ENCODE measurements at regions not wholly inside any gene's neighbourhood (a gene's known extent, or its start where the extent isn't known, plus 50 kb on each side); places are given as distances from the start of the nearest gene placed in this dataset.

- H3K27ac ChIP-seq (ENCODE audit: low read depth in 2 of 2, low read length in 2 of 2): no peak overlapping the region
- H3K36me3 ChIP-seq (ENCODE audit: control insufficient read depth in 2 of 2, insufficient read depth in 2 of 2, low read length in 2 of 2): no peaks in the 10 kb centered on the region
- no peak overlapping the region for H3K4me3 ChIP-seq (ENCODE audit: low read length in 2 of 2)
- no peak overlapping the region for H3K9ac ChIP-seq (ENCODE audit: low read depth in 1 of 2, low read length in 2 of 2)
- no peaks in the 10 kb centered on the region for H3K9me3 ChIP-seq (ENCODE audit: control insufficient read depth in 2 of 2, low read length in 2 of 2)
- H3K27me3 ChIP-seq (ENCODE audit: control insufficient read depth in 2 of 2, insufficient read depth in 2 of 2, low read length in 2 of 2): no peaks in the 10 kb centered on the region
- H3K4me1 ChIP-seq (ENCODE audit: control insufficient read depth in 2 of 2, insufficient read depth in 2 of 2, low read length in 2 of 2): no peaks in the 10 kb centered on the region
Measured at GRCh38 chr11:95308512-95309035, 77.6 kb upstream of the SESN3 start.

DNA sequence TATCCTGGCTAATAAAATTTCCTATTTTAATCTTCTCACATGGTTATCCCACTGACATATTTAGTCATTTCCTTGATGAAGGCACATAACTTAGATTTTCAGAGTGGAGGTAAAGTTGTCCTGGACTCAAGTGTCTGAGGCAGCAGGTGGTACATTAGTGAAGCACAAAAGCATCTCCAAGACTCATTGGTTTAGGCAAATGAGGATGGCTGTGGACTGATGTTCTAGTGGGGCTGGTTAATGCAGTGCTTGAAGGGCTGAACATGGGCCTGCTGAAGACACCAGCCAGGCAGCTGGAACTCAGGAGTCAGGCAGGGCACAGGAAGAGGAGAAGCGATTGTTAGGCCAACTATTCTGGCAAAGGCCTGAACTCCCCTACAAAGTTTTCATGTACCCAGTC is 76.3 kb upstream of the SESN3 start:
- H3K4me3 ChIP-seq (ENCODE audit: low read length in 2 of 2): no peak overlapping the region
- no peak overlapping the region for H3K27ac ChIP-seq (ENCODE audit: low read depth in 2 of 2, low read length in 2 of 2)
- H3K36me3 ChIP-seq (ENCODE audit: control insufficient read depth in 2 of 2, insufficient read depth in 2 of 2, low read length in 2 of 2): no peaks in the 10 kb centered on the region
- H3K4me1 ChIP-seq (ENCODE audit: control insufficient read depth in 2 of 2, insufficient read depth in 2 of 2, low read length in 2 of 2): no peaks in the 10 kb centered on the region
- H3K9me3 ChIP-seq (ENCODE audit: control insufficient read depth in 2 of 2, low read length in 2 of 2): no peaks in the 10 kb centered on the region
- no peaks in the 10 kb centered on the region for H3K27me3 ChIP-seq (ENCODE audit: control insufficient read depth in 2 of 2, insufficient read depth in 2 of 2, low read length in 2 of 2)
- no peak overlapping the region for H3K9ac ChIP-seq (ENCODE audit: low read depth in 1 of 2, low read length in 2 of 2)

DNA sequence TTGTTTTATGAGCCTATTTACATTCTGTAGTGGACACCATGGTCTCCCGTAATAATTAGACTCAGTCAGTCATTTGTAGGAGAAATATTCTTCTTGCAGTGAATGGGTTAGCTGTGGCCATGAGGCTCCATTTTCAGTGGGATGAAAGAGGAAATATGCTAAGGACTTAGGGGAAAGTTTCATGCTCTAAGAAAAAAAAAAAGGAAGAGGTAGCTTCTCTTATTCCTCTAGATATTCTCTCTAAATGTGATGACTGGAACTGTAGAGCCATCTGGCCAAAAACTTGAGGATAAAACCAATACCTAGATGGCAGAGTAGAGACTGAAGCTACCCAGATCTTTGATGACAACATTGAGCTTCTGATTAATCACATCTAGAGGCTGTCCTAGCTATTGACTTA is 75.8 kb upstream of the SESN3 start:
- Histone ChIP-seq H3K9ac (ENCODE audit: low read depth in 1 of 2, low read length in 2 of 2) (no peak overlapping the region), H3K9me3 (ENCODE audit: control insufficient read depth in 2 of 2, low read length in 2 of 2) (no peaks in the 10 kb centered on the region), H3K4me1 (ENCODE audit: control insufficient read depth in 2 of 2, insufficient read depth in 2 of 2, low read length in 2 of 2) (no peaks in the 10 kb centered on the region), H3K36me3 (ENCODE audit: control insufficient read depth in 2 of 2, insufficient read depth in 2 of 2, low read length in 2 of 2) (no peaks in the 10 kb centered on the region), H3K27me3 (ENCODE audit: control insufficient read depth in 2 of 2, insufficient read depth in 2 of 2, low read length in 2 of 2) (no peaks in the 10 kb centered on the region), H3K27ac (ENCODE audit: low read depth in 2 of 2, low read length in 2 of 2) (no peak overlapping the region), H3K4me3 (ENCODE audit: low read length in 2 of 2) (no peak overlapping the region)

DNA sequence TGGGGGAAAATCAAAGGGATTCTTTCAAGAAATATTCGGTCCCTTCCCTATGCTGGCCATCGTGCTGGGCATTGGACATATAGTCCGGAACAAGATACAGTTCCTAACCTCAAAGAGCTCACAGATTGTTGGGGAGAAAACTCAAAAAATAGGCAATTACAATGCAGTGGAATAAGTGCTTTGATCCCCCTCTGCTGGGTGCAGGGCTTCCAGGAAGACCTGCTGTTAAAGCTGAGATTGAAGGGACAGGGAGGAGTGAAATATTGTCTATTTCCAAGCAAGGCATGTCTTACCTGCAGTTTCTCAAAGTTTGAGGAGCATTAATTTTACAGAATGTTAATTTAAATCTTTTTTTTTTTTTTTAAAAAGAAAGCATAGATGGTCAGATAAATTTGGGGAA is 75.1 kb upstream of the SESN3 start:
- H3K9me3 ChIP-seq (ENCODE audit: control insufficient read depth in 2 of 2, low read length in 2 of 2): no peaks in the 10 kb centered on the region
- no peaks in the 10 kb centered on the region for H3K4me1 ChIP-seq (ENCODE audit: control insufficient read depth in 2 of 2, insufficient read depth in 2 of 2, low read length in 2 of 2)
- no peak overlapping the region for H3K27ac ChIP-seq (ENCODE audit: low read depth in 2 of 2, low read length in 2 of 2)
- no peak overlapping the region for H3K4me3 ChIP-seq (ENCODE audit: low read length in 2 of 2)
- H3K9ac ChIP-seq (ENCODE audit: low read depth in 1 of 2, low read length in 2 of 2): no peak overlapping the region
- no peaks in the 10 kb centered on the region for H3K36me3 ChIP-seq (ENCODE audit: control insufficient read depth in 2 of 2, insufficient read depth in 2 of 2, low read length in 2 of 2)
- no peaks in the 10 kb centered on the region for H3K27me3 ChIP-seq (ENCODE audit: control insufficient read depth in 2 of 2, insufficient read depth in 2 of 2, low read length in 2 of 2)

DNA sequence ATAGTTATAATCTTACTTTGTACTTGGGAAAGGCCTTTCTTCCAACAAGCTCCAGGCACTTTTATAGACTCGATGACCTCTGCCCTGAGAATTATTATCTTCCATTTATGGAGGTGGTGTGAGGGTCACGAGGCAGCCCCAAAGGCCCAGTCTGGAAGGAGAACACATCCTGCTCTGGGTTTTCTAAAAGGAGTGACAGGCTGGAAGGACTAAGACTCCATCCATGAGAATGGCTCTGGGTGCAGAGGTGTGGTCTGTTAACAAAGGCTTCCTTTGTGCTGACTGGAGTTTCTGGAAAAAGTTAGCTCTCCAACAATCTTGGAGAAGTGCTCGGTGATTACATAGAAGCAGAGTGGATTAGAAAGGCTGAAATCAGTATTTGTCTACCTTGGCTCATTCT is 74.7 kb upstream of the SESN3 start:
- no peak overlapping the region for H3K27ac ChIP-seq (ENCODE audit: low read depth in 2 of 2, low read length in 2 of 2)

GRCh38 chr11:95304777-95305176 is 73.8 kb upstream of the SESN3 start:
- H3K4me3 ChIP-seq (ENCODE audit: low read length in 2 of 2): no peak overlapping the region
- H3K27me3 ChIP-seq (ENCODE audit: control insufficient read depth in 2 of 2, insufficient read depth in 2 of 2, low read length in 2 of 2): no peaks in the 10 kb centered on the region
- no peak overlapping the region for H3K9ac ChIP-seq (ENCODE audit: low read depth in 1 of 2, low read length in 2 of 2)
- H3K4me1 ChIP-seq (ENCODE audit: control insufficient read depth in 2 of 2, insufficient read depth in 2 of 2, low read length in 2 of 2): no peaks in the 10 kb centered on the region
- H3K9me3 ChIP-seq (ENCODE audit: control insufficient read depth in 2 of 2, low read length in 2 of 2): no peaks in the 10 kb centered on the region
- H3K27ac ChIP-seq (ENCODE audit: low read depth in 2 of 2, low read length in 2 of 2): no peak overlapping the region
- H3K36me3 ChIP-seq (ENCODE audit: control insufficient read depth in 2 of 2, insufficient read depth in 2 of 2, low read length in 2 of 2): no peaks in the 10 kb centered on the region

More for the DNA sequence above, 74.7 kb upstream of the SESN3 start:
- Histone ChIP-seq H3K36me3 (ENCODE audit: control insufficient read depth in 2 of 2, insufficient read depth in 2 of 2, low read length in 2 of 2) (no peaks in the 10 kb centered on the region), H3K4me1 (ENCODE audit: control insufficient read depth in 2 of 2, insufficient read depth in 2 of 2, low read length in 2 of 2) (no peaks in the 10 kb centered on the region), H3K4me3 (ENCODE audit: low read length in 2 of 2) (no peak overlapping the region), H3K9ac (ENCODE audit: low read depth in 1 of 2, low read length in 2 of 2) (no peak overlapping the region), H3K27me3 (ENCODE audit: control insufficient read depth in 2 of 2, insufficient read depth in 2 of 2, low read length in 2 of 2) (no peaks in the 10 kb centered on the region), H3K9me3 (ENCODE audit: control insufficient read depth in 2 of 2, low read length in 2 of 2) (no peaks in the 10 kb centered on the region)

DNA sequence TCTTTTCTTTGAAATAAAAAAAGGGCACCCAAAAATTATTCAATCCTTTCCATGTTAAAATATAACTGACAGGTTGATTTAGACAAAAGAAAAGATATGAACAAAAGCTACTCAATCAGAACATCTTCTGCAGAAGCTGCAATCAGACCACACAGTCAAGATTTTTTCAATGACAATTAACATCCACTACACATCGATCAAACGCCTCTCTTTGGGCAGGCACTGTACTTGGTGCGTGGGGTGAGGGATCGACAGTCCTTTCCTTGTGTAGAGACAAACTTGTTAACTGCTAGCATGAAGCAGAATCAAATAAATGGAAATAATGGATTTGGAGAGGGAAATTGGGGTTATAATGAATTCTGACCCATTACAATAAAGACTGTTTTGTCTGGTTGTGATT is 71.2 kb upstream of the SESN3 start:
- H3K4me3 ChIP-seq (ENCODE audit: low read length in 2 of 2): no peak overlapping the region
- H3K9me3 ChIP-seq (ENCODE audit: control insufficient read depth in 2 of 2, low read length in 2 of 2): no peaks in the 10 kb centered on the region
- H3K9ac ChIP-seq (ENCODE audit: low read depth in 1 of 2, low read length in 2 of 2): no peak overlapping the region
- no peaks in the 10 kb centered on the region for H3K36me3 ChIP-seq (ENCODE audit: control insufficient read depth in 2 of 2, insufficient read depth in 2 of 2, low read length in 2 of 2)
- no peak overlapping the region for H3K27ac ChIP-seq (ENCODE audit: low read depth in 2 of 2, low read length in 2 of 2)
- no peaks in the 10 kb centered on the region for H3K4me1 ChIP-seq (ENCODE audit: control insufficient read depth in 2 of 2, insufficient read depth in 2 of 2, low read length in 2 of 2)
- H3K27me3 ChIP-seq (ENCODE audit: control insufficient read depth in 2 of 2, insufficient read depth in 2 of 2, low read length in 2 of 2): no peaks in the 10 kb centered on the region

DNA sequence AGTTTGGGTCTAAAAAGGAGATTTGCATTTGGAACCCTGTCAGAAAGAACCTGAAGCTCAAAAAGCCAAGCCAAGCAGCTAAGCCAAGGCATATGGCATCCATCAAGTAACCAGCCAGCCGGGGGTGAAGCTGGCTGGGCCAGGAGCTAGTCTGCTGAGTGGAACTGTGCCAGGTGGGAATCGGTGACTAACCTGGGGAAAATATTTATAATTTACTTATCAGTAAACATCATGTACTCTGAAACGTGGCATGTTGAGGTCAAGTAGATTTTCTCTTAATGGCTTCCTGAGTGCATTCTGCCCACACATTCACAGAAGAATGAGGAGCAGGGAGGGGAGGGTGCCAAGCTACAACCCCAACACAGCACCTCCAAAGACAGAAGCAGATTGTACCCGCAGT is 70.5 kb upstream of the SESN3 start:
- Histone ChIP-seq H3K9ac (ENCODE audit: low read depth in 1 of 2, low read length in 2 of 2) (no peak overlapping the region), H3K27ac (ENCODE audit: low read depth in 2 of 2, low read length in 2 of 2) (no peak overlapping the region), H3K9me3 (ENCODE audit: control insufficient read depth in 2 of 2, low read length in 2 of 2) (no peaks in the 10 kb centered on the region)

GRCh38 chr11:95299078-95299679 is 68.2 kb upstream of the SESN3 start:
- H3K4me1 ChIP-seq (ENCODE audit: control insufficient read depth in 2 of 2, insufficient read depth in 2 of 2, low read length in 2 of 2): peaks cover 0 to 15% of the 10 kb centered on the region in 2 donors
- no peaks in the 10 kb centered on the region for H3K36me3 ChIP-seq (ENCODE audit: control insufficient read depth in 2 of 2, insufficient read depth in 2 of 2, low read length in 2 of 2)
- H3K27ac ChIP-seq (ENCODE audit: low read depth in 2 of 2, low read length in 2 of 2): no peak overlapping the region
- no peaks in the 10 kb centered on the region for H3K9me3 ChIP-seq (ENCODE audit: control insufficient read depth in 2 of 2, low read length in 2 of 2)
- H3K4me3 ChIP-seq (ENCODE audit: low read length in 2 of 2): no peak overlapping the region
- H3K27me3 ChIP-seq (ENCODE audit: control insufficient read depth in 2 of 2, insufficient read depth in 2 of 2, low read length in 2 of 2): no peaks in the 10 kb centered on the region
- no peak overlapping the region for H3K9ac ChIP-seq (ENCODE audit: low read depth in 1 of 2, low read length in 2 of 2)

More for the DNA sequence above, 70.5 kb upstream of the SESN3 start:
- Histone ChIP-seq H3K4me3 (ENCODE audit: low read length in 2 of 2) (no peak overlapping the region), H3K36me3 (ENCODE audit: control insufficient read depth in 2 of 2, insufficient read depth in 2 of 2, low read length in 2 of 2) (no peaks in the 10 kb centered on the region), H3K27me3 (ENCODE audit: control insufficient read depth in 2 of 2, insufficient read depth in 2 of 2, low read length in 2 of 2) (no peaks in the 10 kb centered on the region), H3K4me1 (ENCODE audit: control insufficient read depth in 2 of 2, insufficient read depth in 2 of 2, low read length in 2 of 2) (peaks cover 0 to 3% of the 10 kb centered on the region in 2 donors)

DNA sequence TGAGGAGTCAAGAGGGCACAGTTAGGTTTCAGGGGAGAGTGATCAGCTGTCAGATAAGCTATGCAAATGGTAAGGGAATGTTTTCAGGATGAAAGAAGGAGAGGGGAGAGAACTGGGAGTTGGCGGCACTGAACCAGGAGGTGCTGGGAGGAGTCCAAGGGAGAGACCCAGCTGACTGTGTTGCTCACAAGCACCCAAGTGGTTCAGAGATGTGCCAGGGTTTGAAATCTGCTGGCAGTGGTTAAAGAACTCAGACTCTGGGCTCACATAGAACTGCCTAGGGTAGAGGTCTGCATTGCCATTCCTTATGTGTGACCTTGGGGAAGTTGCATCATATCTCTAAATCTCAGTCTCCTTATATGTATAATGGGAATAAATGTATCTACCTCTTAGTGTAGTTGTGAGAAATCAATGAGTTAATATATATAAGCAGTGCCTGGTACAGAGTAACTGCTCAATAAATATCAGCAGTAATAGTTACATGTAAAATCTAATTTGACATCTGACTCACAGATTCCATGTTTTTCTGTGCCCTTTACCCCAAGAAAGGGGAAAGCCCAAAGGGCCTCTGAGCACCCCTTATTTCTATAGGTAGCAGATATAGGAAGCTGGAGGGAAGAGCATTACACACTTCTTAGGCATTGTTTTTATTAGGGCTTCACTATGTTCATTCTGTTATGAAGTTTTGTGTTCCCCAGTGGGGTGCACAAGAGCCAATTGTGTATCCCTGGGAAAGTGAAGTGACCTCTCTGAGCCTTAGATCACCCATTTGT is 66.9 kb upstream of the SESN3 start:
- Histone ChIP-seq H3K27me3 (ENCODE audit: control insufficient read depth in 2 of 2, insufficient read depth in 2 of 2, low read length in 2 of 2) (no peaks in the 10 kb centered on the region), H3K36me3 (ENCODE audit: control insufficient read depth in 2 of 2, insufficient read depth in 2 of 2, low read length in 2 of 2) (no peaks in the 10 kb centered on the region), H3K9ac (ENCODE audit: low read depth in 1 of 2, low read length in 2 of 2) (no peak overlapping the region), H3K9me3 (ENCODE audit: control insufficient read depth in 2 of 2, low read length in 2 of 2) (no peaks in the 10 kb centered on the region), H3K4me3 (ENCODE audit: low read length in 2 of 2) (no peak overlapping the region), H3K27ac (ENCODE audit: low read depth in 2 of 2, low read length in 2 of 2) (no peak overlapping the region), H3K4me1 (ENCODE audit: control insufficient read depth in 2 of 2, insufficient read depth in 2 of 2, low read length in 2 of 2) (peaks cover 0 to 15% of the 10 kb centered on the region in 2 donors)
